Activated CD4-positive, alpha-beta T cell treated with anti-CD3 and anti-CD28 coated beads, Interleukin-2, amount 50 U/mL, for 24 hours (primary cell): ENCODE measurements at regions not wholly inside any gene's neighbourhood (a gene's known extent, or its start where the extent isn't known, plus 50 kb on each side); places are given as distances from the start of the nearest gene placed in this dataset.
"Not testable (repeated sequence)": the region's sequence is repeated elsewhere in the genome, so short reads cannot be mapped to it uniquely, and the experiment has no call there.

Source experiments
- DNase-seq, 2 donors: peaks; one replicate each; pipeline ENCODE4 v3.0.0-alpha.2; 2020; ENCODE audit warnings: low read depth in 1 of 2, low spot score in 1 of 2

DNA sequence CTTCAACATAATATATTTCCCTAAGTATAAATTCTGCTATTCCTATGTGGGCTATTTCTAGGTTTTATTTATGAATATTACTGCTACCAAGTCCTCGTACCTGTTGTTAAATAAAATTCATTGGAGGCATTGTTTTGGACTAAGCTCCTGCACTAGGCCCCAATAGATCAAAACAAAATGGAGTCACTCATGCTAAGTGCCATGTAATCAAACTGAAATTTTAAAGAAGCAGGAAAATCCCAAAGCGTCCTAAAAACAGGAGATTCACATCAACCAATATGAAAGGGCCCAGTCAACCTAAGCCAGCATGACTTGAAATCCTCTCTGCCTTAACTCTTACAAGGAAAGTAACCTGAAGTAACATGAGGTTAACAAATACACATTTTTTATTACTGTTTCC lies 743.2 kb downstream of the TRAM1L1 start:
- no peak for DNase-seq

DNA sequence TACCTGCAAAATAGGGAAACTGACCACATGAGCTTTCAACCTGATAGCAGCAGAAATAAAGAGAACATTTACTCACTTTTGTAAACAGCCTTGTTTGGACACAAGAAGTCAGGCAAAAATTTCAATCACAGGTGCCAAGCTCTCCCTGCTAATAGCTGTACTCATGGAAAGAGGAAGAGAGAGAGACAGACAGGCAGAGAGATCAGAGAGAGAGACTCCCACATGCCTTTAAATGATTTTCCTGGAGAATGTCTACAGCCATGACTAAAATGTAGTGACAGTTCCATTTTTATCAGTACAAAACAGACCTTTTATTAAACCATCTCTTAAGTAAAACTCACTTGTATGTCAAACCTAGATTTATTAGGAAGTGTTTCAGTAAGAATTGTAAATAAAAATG lies 752.9 kb downstream of the TRAM1L1 start:
- DNase-seq = no peak

DNA sequence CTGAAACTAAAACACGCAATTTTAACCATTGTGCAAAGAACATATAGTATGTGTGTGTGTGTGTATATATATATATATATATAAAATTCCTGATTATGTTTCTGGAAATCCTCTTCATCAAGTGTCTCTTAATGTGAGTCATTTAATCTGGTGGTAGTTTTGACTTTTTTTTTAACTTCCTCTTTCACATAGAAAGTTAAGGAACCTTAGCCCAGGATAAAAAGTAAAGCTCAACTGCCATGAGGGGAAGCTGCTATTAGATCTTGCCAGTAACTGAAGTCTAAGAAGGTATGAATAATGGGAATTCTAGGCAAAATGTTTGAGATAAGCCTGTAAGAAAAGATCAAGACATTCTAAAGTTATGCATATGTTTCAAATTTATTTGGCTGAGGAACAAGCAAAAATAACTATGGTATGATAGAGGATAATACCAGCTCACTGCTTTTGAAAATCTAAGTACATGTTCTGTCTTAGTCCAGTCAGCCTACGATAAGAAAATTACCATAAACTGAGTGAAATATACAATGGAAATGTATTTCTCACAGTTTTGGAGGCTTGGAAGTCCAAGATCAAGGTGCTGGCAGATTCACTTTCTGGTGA lies 757.0 kb downstream of the TRAM1L1 start:
- DNase-seq = no peak

DNA sequence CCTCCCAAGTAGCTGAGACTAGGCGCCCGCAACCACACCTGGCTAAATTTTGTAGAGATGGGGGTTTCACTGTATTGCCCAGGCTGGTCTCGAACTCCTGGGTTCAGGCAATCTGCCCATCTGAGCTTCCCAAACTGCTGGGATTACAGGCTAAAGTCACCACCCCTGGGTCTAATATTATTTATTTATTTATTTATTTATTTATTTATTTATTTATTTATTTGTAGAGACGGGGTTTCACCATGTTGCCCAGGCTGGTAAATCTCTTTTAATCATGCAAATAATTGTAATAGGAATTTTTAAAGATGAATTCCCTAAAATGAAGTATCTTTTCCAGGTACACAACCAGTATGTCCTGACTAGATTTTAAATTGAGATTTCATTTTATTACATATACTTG lies 761.8 kb downstream of the TRAM1L1 start:
- DNase-seq = no peak

DNA sequence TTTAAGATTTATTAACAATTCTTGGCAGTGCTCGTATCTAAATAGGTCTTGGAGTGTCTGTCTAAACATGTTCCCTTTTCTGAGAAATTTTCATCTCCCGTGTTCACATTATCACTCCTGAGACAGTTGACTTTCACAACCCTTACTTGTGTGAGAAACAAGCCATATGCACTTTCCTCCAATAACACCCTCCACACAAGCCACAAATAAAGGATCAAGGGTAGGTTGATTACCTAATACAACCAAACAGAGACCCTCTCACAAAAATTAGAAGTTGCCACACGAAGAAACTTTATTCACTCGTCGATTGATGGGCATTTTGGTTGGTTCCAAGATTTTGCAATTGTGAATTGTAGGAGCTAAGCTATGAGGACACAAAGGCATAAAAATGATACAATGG lies 763.9 kb downstream of the TRAM1L1 start:
- no peak for DNase-seq

DNA sequence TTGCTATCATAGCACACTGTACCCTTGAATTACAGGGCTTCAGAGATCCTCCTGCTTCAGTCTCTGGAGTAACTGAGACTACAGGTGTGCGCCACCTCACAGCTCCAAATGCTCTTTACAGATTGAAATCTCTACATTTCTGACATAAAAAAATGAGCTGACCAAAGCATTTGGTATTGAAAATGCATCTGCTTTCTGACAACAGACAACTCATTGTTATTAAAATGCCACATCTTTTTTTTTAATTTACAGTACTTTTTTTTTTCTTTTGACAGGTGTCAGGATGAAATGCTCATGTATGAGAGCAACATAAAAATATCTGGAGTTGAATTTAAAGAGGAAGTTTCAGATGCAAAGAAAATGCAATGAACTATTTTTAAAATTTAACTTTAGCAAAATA lies 764.5 kb downstream of the TRAM1L1 start:
- DNase-seq = no peak

DNA sequence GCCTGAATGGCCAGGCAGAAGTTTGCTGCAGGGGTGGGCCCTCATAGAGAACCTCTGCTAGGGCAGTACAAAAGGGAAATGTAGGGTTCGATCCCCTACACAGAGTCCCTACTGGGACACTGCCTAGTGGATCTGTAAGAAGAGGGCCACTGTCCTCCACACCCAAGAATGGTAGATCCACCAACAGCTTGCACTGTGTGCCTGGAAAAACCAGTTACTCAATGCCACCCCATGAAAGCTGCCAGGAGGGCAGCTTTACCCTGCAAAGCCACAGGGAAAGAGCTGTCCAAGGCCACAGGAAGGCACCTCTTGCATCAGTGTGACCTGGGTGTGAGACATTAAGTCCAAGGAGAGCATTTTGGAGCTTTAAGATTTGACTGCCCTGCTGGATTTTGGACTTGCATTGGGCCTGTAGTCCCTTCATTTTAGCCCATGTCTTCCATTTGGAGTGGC lies 781.6 kb downstream of the TRAM1L1 start:
- DNase-seq = no peak

DNA sequence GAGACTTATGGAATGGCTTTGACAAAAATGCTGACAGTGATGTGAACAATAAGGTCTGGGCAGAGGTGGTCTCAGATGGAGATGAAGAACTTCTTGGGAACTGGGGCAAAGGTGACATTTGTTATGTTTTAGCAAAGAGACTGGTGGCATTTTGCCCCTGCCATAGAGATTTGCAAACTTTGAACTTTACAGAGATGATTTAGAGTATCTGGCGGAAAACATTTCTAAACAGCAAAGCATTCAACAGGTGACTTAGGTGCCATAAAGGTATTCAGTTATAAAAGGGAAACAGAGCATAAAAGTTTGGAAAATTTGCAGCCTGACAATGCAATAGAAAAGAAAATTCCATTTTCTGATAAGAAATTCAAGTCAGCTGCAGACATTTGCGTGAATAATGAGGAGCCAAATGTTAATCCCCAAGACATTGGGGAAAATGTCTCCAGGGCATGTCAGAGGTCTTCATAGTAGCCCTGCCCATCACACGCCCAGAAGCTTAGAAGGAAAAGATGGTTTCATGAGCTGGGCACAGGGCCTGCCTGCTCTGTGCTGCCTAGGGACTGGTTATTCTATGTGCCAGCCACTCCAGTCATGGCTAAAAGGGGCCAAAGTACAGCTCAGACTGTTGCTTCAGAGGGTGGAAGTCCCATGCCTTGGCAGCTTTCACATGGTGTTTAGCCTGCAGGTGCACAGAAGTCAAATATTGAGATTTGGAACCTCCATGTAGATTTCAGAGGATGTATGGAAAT lies 782.2 kb downstream of the TRAM1L1 start:
- no peak for DNase-seq

DNA sequence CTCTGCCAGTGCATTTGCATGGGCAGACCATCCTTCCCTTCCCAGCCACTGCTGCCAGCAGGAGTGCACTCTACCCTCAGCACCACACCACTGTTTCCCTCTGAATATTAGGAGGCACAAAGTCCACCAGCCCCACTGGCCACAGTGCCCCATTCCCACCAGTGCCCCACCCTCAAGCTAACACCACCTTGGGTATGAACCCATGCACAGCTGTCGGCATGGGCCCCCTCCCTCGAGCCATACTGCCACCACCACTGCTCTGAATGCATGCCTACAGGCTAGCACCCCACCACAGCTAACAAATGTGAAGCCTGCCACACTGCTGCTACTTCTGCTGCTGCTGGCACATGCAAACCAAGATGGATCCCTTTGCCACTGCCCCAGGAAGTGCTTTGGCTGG lies 810.4 kb downstream of the TRAM1L1 start:
- DNase-seq = no peak

DNA sequence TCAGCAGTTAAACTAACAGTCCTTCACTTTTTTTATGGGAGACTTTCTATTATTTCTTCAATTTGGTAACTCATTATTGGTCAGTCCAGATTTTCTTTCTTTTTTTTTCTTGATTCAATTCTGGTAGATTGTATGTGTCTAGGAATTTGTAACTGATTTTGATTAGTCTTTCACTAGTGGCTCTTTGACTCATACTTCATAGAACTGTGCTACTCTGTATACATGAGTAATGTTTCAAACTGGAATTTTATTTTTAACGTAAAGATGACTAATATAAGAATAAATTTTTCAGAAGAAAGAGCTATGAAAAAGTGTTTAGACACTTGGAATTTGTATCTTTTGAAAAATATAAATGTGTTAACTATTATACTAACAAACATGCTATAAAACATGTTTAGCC lies 813.0 kb downstream of the TRAM1L1 start:
- DNase-seq = no peak

DNA sequence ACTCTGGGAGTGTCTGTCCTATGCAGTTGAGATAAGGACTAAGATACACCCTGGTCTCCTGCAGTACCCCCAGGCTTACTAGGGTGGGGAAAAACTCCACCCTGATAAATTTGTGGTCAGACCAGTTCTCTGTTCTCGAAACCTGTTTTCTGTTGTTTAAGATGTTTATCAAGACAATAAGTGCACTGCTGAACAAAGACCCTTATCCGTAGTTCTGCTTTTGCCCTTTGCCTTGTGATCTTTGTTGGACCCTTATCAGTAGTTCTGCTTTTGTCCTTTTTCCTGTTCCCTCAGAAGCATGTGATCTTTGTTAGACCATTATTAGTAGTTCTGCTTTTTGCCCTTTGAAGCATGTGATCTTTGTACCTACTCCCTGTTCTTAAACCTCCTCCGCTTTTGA lies 824.4 kb downstream of the TRAM1L1 start:
- not testable (repeated sequence) for DNase-seq

DNA sequence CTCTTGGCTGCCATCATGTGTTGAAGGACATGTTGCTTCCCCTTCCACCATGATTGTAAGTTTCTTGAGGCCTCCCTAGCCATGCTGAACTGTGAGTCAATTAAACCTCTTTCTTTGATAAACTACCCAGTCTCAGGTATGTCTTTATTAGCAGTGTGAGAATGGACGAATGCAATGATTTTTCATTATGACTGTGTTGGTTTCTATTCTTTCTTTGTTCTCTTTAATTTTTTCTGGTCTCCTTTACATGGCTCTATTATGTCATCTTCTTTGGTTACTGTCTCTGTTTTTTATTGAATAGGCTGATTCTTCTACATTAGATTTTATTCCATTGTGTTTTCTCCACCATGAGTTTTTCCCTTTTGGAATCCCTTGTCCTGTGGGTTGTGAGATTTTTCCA lies 840.6 kb downstream of the TRAM1L1 start:
- DNase-seq = no peak

DNA sequence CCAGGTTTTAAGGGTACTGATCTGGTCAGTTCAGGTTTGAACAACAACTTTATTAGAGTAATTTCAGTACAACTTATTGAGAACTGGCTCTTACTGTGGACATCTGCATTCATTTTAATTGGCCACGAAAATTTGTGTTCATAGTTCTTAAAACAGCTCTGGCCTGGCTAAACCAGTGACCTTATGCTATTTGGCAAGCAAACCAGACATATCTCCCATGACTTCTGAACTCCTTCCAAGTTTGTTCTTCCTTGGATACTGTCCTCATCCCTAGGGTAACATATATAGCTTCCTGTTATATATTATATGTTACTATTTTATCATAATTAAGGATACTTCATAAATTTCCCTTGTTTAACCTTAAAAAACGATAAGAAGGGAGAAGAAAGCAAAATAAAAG lies 841.9 kb downstream of the TRAM1L1 start:
- no peak for DNase-seq

DNA sequence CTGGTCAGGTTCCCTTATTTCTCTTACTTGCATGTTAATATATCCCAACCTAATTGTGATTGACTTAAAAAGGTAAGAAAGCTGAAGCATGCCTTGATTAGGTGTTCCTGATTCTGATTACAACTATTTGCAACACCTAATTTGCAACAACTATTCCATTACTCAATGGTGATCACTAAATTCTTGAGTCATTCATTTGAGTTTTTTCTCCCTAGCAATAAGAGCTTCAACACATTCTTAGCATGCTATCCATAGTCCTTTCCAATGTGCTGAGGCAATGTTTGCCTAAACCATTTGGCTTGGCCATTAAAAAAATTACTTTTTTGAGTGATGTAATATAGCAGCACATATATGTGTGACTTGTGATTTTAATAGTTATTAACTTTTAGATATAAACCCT lies 851.4 kb downstream of the TRAM1L1 start:
- no peak for DNase-seq

DNA sequence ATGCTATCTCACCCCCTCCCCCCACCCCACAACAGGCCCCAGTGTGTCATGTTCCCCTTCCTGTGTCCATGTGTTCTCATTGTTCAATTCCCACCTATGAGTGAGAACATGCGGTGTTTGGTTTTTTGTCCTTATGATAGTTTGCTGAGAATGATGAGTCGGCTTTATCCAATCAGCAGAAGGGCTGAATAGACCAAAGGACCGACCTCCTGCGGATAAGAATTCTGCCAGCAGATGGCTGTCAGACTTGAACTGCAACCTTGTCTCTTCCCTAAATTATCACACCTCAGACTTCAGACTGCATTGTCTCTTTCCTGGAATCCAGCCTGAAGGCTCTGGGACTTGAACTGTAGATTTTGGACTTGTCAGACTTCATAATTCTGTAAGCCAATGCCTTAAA lies 853.4 kb downstream of the TRAM1L1 start:
- DNase-seq = not testable (repeated sequence)

DNA sequence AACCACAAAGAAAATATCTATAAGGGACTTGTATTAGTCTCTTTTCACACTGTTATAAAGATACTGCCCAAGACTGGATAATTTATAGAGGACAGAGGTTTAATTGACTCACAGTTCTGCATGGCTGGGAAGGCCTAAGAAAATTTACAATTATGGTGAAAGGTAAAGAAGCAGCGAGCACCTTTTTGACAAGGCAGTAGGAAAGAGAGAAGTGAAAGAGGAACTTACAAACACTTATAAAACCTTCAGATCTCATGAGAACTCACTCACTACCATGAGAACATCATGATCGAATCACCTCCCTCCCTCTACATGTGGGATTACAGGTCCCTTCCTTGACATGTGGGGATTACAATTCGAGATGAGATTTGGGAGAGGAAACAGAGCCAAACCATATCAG lies 856.0 kb downstream of the TRAM1L1 start:
- no peak for DNase-seq

DNA sequence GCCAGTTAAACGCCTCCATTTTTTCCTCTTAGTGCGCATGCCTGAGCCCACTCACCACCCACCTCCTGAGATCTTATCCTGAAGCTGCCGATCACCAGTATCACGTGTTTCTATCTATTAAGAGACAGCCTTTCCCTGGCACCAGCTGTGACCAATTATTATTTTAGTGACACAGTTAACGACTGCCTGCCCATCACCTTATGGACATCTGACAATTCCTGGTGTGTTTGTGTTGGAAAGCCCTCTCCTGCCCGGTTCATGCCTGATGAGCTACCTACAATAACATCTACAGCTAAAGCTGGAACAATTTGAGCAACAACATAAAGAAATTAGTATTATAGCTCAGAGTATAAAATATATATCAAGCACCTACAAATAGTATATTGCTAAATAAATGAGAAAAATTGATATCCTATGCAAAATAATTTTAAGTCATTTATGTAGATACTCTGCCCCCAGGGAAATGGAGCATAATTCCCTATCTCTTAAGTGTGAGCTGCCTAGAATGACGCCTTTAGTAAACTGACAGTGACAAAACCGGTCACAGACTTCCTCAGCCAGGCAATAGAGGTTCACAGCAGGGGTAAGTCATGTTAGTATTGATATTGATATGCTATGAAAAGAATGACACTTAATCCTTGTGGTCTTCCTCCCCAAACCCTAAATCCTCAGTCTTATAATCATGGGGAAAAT lies 862.2 kb downstream of the TRAM1L1 start:
- DNase-seq = no peak

DNA sequence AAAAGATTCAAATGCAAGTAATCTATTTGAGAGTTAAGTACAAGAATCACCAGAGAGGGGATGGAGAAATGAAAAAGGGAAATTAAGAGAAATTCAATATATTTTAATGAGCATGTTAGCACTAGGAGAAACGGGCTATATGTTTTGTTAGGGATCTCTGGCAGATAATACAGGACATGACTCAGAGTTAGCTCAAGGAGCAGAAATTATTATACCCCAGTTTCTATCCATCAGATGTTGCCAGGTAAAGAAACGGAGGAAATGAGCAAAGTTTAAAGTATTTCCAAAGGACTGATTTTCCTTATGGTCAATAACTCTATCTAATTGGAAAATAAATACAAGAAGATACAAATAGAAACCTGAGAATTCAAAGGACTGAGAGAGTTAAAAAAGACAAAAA lies 867.6 kb downstream of the TRAM1L1 start:
- no peak for DNase-seq

DNA sequence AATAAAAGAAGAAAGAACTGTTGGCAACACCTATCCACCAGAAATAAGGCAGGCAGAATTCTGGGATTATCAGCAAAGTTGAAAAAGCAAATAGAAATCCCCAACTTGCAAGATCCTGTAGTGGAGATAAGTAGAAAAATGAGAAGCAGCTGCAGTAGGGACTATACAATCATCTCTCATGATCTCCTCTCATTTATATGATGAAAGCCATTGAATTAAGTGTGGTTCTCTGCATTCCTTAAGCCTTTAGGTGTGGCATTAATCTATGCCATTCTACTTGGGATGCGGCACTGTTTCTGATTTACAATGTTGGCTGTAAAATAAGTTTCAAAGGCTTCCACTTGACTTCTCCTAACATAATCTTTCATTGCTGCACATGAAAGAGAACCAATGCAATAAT lies 869.8 kb downstream of the TRAM1L1 start:
- no peak for DNase-seq

DNA sequence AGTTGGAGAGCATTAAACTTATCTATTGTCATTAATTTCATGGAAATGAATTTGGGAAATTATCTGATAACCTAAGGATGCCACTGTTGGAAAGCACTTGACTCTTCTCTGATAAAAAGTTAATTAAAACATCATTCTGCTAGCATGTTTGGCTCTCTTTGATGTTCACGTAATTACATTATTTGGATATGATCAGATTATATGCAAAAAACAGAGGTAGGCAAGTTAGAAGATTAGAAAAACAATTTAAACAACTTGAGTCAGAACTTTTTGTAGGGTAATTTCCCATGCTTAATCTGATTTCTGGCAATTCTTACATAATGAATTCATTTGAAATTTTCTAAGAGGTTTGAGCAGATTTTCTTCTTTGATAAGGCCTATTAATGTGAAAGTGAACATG lies 882.9 kb downstream of the TRAM1L1 start:
- no peak for DNase-seq

DNA sequence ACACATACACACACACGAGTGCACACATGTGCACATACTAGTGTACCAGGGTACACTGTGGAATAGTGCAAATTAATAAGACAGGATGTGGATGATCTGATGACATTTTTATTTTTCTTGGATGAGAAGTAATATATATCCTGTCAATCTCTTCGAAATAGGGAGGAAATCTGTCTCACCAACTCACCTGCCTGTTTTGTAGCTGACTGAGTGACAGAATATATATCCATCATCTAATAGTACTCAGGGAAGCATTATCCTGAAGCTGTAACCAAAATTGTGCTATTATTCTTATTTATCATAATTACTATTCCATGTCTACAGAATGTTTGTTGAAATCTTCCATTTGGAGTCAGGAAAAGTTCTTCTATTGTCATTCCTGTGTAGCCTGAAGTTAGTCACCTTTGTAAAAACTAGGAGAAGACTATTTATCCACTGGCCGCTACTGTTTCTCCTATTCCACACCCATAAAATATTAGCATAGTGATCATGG lies 888.0 kb downstream of the TRAM1L1 start:
- DNase-seq = no peak

DNA sequence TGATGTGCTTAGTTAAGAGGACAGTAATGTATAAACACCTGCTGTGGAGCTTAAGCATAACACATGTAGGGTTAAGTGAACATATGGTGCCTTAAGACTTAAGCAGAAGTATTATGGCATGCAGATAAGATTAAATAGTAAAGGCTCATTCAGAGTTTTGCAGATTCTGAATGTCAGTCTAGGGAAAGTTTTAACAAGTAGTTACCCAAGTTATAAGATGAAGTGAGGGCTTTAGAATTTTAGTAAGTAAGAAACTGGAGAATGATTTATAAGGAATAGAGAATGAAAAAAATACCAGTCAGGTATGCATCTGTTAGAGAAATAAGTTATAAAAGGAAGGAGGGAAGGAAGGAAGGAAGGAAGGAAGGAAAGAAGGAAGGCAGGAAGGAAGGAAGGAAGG lies 902.1 kb downstream of the TRAM1L1 start:
- no peak for DNase-seq
